ENCODE measurements at regions not wholly inside any gene's neighbourhood (a gene's known extent, or its start where the extent isn't known, plus 50 kb on each side); places are given as distances from the start of the nearest gene placed in this dataset.
A peak's percentile ranks its signal among the peaks of the same experiment; 100 is the strongest.

DNA sequence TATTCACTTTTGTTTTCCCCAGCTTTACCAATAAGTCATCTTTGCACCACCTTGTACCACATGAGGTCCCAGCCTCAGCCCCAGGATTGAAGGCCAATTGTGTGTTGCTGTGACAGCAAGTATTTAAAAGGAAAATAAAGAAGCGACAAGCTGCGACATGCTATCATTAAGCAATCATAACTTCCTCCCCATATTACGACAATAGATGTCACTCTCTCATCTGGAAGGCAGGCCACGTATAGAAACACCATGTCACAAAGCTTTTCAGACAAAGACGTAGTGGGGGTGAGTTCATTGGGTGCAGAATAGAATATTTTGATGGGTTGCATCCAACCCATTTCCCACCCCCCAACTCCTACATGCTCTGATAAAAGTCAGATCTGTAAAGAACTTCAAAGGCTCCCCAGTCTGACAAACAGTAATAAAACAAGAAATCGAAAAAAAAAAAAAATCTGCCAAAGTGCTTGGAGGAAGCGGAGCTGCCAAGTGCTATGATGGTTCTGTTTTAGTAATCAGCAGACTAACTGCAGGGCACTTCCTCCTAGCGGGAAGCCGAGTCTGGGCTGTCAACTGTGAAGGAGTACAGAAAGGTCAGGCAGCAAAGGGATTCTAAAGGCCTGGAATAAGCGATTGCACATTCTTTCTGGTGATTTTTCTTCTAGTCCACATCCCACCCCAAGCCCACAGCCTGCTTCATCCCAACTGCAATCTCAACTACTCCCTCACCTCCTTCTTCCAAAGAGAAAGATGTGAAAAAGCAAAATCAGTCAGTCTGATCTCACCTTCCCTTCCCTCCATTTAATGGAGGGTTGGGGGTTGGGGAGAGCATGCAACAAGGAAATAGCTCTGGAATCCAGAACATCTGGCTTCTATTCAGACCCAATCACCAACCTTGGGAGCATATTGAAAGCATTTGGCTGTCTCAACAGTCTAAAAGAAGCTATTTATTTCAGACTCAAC lies 131.4 kb upstream of the UBASH3B start:
- DNase-seq, result no peak

DNA sequence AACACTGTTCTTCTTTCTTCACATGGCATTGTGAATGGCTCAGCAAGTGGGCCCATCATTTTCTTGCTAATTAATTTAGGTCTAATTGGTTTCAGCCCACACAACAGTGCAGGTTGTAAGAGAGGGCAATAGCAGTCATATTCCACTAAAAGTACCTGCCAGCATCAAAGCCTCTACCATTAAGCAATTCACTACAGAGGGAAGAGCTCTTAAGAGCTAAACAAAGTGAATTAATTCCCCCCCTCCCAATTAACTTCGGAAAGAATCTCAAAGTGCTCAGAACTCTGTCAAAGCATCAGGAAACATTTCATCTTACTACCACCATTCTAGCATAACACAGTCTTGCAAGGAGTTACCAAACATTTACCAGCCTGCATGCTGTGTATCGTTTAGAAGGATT lies 133.9 kb upstream of the UBASH3B start:
- DNase-seq, result no peak

DNA sequence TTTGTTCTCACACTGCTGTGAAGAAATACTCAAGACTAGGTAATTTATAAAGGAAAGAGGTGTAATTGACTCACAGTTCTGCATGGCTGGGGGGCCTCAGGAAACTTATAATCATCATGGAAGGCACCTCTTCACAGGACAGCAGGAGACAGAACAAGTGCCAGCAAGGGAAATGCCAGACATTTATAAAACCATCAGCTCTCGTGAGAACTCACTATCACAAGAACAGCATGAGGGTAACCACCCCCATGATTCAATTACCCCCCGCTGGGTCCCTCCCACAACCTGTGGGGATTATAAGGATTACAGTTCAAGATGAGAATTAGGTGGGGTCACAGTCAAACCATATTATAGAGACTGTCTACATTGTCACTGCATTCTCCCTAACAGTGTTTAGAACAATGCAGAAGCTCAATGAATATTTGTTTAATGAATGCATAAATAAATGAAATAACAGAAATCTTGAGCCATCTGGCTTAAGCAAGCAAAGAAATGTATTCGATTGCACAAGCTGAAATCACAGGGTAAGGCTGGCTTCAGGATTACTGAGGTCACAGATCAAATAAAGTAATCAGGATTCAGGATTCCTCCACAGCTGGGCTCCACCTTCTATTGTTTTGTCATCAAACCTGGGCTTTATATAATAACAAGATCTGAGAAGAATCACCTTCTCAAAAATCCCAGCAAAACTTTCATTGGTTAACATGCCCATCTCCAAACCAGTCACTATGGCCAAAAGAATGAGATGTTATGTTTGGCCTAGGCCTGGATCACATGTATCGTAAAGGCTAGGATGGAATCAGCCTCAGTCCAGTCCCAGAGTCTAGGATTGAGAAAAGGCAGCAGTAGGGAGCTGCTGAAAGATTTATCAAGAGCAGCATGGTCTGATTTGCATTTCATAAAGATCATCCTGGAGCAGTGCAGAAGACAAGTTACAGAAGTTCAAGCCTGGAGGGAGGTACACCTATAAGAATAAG lies 137.8 kb upstream of the UBASH3B start:
- no peak for DNase-seq

DNA sequence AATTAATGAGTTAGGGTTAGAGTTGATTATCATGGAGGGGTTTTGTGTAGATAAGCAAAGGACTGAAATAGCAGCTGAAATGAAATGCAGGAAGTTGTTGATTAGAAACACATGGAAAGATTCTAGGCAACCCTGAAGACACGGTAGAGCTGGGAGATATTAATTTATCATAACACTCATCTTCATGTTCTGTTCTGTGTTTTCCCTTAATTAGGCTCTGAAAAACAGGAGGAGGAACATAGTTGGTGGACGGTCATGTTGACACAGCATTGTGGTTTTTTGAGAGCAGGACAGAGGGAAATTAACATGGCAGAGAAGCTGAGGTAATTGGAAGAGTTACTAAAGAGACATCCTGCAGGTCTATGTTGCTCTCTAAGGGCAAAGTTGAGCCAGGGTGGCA lies 138.8 kb upstream of the UBASH3B start:
- no peak for DNase-seq

DNA sequence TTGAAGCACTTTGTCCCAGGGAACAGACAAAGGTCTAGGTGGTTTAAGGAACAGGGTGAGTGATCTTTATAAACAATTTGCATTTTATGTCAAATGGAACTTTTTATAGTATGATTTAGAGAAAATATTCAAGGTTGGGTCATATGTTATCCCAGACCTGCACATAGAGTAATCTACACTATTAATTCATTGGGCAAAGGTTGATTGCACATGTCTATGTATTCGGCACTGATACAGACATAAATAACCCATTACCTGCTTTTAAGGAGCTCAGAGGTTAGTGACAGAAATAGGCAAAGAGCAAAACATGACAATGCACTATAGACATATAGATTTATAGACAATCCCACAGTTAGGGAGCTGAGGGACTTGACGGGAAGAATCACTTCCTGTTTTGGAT lies 141.5 kb upstream of the UBASH3B start:
- no peak for DNase-seq

DNA sequence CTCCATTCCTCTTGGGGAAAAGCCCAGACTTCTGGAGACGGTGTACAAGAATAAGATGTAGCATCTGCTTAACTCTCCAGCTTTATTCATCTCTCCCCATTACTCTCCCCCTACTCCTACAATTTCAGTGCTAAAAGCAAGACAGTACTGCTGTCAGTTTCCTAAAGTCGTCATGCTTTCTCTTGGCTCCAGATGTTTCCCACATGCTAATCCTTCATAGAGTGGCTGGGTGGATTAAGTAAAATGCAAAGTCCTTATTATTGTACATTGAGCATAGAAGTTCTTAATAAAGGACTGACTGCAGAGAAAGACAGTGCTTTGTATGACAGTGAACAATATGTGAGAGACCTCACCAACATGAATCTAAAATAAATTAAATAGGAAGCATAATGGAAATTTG lies 142.2 kb upstream of the UBASH3B start:
- DNase-seq, result no peak

DNA sequence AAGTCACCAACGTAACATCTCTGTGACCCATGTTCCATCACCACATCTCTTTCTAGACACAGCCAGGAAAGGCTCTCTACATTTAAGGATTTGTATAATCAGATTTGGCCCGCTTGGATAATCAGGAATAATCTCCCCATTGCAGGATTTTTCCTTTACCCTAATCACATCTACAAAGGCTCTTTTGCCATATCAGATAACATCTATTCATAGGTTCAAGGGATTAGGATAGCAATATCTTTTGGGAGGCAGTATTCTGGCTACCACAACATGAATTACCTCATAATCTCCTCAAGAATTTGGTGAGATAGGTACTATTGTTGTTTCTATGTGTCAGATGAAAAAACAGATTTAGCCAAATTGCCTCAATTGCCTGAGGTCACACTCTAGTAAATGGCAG lies 142.8 kb upstream of the UBASH3B start:
- DNase-seq, result no peak

DNA sequence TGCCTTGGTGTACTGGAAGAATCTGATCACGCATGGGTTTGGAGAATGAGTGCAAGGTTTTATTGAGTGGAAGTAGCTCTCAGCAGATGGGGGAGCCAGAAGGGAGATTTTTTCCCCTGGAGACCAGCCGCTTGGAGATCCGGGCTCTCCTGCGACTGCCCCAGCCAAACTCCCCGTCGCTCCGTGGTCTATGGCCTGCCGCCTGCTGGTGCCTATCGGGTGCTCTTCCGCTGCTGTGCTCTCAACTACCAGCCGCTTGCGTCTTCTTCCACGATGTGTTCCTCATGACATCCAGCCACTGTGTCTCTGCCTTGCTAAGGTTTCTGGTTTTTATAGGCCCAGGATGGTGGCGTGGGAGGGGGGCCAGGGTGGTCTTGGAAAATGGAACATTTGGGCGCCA lies 145.6 kb upstream of the UBASH3B start:
- no peak for DNase-seq

DNA sequence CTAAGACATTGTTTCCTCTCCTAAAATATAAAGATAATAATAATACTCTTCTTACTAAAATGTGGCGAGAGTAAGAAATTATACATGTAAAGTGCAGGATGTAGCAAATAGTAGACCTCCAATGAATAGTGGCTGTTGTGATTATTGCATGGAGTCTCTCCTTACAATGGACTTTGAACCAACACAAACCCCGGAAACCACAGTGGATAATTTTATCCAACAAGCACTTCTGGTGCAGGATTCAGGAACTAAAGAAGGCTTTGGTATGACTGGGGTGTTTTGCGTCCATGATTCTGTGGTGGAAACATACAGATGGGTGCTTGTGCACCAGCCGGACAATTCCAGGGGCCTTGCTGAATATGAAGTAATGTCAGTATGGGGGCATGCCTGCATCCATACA lies 146.4 kb upstream of the UBASH3B start:
- DNase-seq, result no peak

DNA sequence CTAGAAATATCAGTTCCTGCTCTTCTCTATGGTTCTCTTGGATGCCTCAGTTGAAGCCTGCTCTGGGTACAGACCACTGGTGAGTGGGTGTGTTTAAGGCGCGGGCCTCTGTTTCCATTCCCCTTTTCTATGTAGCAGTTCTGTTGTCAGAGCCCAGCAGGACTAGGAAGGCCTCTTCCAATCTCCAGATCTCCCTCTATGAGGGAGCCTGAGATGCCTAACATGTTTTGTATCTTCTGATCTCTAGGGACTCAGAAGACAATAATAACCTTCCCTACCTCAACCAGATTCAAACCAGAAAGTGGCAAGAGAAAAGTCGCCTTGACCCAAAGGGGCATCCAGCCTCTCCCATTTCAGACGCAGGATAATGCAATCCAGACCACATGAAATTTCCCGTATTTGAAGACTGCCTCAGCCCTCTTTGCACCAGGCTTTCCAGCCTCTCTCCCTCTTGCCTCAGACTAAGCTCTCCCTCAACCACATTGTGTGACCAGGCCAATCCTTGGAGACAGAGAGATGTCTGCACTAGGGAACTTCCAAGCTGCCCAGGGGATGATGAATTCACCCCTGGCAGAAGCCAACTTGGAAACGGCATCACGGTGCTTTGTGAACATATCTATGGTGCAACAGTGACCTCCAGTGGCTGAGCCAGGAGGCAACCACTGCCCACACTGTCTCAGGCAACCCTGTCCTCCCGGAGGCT lies 150.1 kb upstream of the UBASH3B start:
- peak; percentile 43 for DNase-seq

DNA sequence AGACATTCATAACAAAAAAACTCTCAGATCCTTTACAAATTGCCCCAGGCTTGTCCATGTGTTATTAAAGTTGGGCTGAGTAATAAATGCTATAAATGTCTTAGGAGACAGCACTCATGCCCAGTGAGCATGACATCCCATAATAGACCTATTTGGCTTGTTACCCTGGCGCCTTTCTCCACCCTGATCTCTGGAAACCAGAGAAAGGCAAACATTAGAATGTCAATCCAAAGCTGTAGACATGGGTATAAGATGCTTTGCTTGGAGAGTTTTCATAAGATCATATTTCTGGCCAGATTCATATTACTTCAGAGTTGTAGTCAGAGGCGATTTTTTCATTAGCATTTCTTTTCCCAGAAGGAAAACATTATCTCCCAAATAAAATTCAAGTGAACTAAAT lies 161.3 kb upstream of the UBASH3B start:
- DNase-seq, result no peak

DNA sequence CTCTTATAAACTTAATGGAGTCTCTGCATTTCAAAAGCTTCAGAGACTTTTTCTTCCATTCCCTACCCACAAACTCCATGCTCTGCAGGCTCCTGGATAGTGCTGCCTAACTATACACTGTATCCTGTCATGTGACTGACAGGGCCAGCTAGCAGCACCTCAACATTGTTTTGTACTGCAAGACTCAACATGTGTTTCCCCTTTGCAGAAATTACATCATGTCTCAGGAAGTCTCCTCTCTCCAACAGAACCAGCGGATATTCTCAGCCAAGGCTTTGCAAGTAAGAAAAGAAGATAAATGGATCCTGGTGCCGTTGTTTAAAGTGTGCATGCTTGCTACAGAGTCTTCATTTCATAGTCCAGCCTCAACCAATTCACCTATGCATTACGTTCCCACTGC lies 164.0 kb upstream of the UBASH3B start:
- no peak for DNase-seq

DNA sequence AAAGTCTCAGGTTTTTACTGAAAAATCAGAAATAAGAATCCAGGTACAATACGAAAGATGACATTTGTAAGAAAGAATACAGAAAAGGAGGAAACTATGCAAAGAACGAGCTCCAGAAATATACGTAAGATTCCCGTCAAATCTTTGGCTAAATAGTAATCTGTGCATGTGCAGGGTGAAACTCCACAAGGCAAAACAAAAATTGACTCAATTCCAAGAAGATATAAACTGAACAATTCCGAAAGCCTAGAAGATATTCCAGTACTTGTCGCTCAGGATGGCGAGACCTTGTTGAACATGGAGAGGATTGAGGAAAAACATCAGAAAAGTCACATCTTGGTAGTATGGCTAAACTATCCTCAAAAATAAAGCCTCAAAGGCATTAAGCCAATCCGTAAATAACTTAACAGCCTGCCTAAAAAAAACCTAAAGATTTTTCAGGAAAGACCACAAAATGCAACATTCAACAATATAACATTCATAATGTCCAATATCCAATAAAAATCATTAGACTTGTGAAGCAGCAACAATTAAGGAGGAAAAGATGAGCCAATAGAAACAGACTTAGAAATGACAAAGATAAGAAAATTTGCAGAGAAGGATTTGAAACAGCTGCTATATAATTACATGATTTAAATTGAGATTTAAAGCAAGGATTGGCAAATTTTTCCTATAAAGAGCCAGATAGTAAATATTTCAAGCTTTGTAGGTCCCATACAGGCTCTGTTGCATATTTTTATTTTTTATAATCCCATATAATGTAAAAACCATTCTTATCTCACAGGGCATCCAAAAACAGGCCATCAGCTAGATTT lies 166.4 kb upstream of the UBASH3B start:
- DNase-seq, result no peak

DNA sequence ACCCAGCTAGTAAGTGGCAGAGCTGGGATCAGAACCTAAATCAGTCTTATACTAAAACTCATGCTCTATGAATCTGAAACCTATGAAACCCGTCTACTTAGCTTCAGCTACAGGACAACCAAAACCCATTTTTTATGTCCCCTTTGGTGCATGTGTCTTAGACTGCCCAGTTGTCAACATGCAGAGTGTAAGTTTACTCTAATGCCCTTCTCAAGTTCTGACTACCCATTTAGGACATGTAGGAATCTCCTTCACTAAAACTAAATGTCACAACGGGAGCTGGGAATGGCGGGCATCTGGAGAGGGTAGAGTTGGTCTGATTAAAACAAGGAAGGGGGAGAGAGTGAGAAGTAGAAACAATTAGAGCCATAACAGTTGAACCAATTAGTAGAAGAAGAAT lies 167.9 kb upstream of the UBASH3B start:
- DNase-seq, result no peak

DNA sequence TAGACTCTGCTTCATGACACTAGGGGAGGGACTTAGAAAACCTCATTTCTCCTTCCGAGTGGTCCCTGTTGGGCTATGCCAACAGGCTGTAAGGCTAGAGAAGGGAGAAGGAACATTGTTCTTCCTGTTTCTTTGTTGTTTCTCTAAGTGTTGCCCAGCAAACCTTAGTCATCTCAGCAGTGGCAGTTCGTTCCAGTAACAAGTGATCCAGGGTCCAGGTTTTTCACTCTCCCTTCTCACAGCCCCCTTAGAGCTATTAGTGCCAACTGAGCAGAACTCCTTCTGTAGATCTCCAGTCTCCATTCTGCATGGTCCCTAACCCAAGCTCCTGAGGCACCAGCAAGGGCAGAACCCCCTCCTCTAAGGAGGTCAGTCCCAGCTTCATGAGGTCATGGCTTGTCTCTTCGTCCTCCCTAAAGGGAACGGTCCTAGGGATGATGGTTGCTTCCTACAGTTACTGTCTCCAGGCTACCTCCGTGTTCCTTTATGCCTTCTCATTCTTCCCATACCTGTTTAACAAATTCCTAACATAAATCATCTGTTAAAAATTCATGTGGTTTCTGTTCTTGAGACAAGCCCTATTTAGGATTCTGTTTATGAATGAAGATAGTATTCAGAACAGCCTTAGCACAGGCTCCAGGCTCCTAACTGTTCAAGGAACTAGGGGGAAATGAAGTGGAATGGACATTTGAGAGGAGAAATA lies 168.6 kb upstream of the UBASH3B start:
- no peak for DNase-seq

DNA sequence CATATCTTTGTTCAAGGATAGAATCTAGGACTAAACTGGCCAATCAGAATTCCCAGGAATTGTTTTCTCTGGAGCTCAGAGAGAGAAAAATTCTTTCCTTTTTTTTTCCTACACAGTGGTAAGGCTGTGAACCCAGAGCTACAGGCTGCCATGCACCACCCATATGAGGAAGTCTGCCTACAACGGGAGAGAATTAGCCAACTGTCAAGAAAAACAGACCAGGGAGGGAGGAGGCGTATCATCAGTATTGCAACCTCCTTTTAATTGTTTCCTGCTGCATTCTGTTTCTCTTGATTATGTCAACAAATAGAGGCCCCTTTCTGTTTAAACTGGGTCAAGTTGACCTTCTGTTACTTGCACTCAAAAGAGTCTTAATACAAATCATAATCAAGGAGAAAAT lies 176.5 kb upstream of the UBASH3B start:
- no peak for DNase-seq

DNA sequence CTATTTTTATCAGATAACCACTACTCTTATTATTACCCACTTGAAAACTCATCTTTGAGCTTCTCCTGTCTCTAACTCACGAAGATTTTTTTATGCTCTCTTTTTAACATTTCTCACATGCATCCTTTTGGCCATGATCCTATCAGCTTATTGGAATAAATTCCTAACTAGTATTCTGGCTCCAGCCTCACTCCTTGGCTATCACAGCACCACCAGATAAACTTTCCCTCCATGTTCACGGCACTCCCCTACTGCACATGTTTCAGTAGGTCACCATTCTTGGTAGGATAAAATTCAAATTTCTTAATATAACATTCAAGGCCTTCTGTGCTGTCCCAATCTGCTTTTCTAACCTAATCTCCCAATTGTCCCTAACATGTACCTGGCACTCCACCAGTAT lies 186.6 kb upstream of the UBASH3B start:
- DNase-seq, result no peak

DNA sequence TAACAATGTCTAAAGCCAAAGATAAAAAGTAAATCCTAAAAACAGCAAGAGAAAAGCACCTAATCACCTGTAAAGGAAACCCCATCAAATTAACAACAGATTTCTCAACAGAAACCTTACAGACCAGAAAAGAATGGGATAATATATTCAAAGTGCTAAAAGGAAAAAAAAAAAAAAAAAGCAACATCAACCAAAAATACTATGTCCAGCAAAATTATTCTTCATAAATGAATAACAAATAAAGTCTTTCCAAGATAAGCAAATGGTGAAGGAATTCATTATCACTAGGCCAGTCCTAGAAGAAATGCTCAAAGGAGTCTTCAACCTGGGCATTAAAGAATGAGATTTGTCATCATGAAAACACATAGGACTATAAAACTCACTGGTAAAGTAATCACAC lies 192.0 kb upstream of the UBASH3B start:
- DNase-seq, result no peak

DNA sequence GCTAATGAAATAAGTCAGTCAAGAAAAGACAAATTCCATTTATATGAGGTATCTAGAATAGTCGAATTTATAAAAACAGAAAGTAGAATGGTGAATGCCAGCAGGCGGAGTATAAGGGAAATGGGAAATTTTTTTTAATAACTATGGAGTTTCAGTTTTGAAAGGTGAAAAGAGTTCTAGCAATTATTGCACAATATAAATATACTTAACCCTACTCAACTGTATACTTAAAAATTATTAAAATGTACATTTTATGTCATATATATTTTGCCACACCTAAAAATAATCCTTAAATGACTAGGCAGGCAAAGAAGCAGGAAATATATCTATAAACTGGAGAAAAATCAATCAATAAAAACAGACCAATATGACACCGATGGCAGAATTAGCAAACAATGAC lies 196.5 kb upstream of the UBASH3B start:
- no peak for DNase-seq

DNA sequence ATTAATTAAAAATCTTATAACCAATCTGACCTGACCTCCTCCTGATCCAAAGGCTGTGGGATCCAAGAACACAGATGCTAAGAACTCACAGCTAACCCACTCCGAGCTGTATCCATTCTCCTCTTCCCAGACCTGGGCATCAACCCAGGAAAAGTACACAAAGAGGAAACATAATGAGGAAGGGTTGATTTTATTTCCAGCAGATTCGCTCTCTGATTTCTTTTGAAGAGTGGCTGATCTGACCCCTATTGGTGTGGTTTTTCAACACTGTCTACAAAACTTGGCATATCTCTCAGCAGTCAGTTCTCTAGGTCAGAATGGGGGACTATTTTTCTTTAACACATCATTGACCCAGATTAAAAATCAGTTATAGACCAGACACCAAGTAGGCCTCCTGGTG lies 201.9 kb upstream of the UBASH3B start:
- no peak for DNase-seq

DNA sequence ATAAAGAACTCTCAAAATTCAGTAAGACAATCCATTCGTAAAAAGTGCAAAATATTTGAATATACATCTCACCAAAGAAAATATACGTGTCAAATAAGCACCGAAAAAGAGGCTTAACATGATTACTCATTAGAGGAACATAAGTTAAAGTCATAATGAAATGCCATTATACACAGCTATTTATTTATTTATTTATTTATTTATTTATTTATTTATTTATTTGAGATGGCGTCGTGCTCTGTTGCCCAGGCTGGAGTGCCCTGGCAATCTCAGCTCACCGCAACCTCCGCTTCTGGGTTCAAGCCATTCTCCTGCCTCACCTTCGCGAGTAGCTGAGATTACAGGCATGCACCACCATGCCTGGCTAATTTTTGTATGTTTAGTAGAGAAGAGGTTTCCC lies 203.6 kb upstream of the UBASH3B start:
- no peak for DNase-seq

DNA sequence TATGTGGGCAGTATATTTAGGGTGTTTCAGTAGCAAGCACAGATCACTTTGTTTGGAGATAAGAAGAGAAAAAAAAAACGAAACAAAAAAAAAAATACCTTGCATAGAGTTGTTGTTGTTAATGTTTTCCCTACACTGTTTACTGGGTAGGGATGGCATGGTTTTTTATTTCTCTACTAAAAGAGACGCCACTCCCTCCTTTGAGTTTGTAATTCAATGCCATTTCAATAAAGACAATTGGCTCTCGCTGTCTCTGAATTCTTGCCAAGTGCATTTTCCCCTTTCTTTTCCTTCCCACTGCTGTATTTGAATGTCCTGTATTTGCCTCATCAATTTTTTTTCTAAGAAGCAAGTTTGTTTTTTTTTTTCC lies 213.9 kb upstream of the UBASH3B start:
- no peak for DNase-seq

Data from 8988T (cell line).